ENCODE measurements at regions not wholly inside any gene's neighbourhood (a gene's known extent, or its start where the extent isn't known, plus 50 kb on each side); places are given as distances from the start of the nearest gene placed in this dataset.

DNA sequence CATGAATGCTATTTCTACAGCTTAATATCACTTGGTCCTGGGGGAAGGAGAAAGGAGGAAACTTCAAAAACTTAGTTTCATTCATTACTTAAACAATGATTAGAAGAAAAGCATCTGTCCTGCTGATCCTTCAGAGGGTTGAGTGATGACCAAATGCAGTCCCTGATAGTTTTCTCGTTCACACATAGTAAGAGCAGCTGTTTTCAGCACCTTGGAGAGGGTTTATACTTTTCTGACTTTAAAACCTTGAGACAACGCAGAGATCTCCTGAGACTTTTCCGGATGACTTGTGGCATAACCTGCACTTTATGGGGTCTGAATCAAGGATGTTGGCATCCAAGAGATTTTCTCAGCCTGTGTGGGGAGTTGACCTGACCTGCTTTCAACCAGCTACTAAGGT lies 94.0 kb upstream of the KCND3 start:
- ChIA-PET POLR2A (no interaction called here), CTCF (interaction anchor here (0.6 kb wide), 1 partner anchor 643 kb away, joined by 3 read pairs; no protein-coding TSS in a partner anchor)
- Histone ChIP-seq H3K27ac (ENCODE audit: extremely low read depth, low read depth, low read length) (no peak overlapping the region), H3K4me1 (ENCODE audit: control insufficient read depth, insufficient read depth, low read length) (no peaks in the 10 kb centered on the region), H3K4me3 (ENCODE audit: low read depth, low read length) (no peak overlapping the region), H3K9me3 (ENCODE audit: control insufficient read depth, insufficient read depth, low read depth, low read length) (no peaks in the 10 kb centered on the region), H3K36me3 (ENCODE audit: control insufficient read depth in 2 of 2, insufficient read depth in 1 of 2, low read length in 2 of 2) (no peaks in the 10 kb centered on the region)
- no peak for TF ChIP-seq ZNF473 (tag by site-specific recombination; IDR thresholded peaks at IDR 0.05)
- TF ChIP-seq, protein P1, sequence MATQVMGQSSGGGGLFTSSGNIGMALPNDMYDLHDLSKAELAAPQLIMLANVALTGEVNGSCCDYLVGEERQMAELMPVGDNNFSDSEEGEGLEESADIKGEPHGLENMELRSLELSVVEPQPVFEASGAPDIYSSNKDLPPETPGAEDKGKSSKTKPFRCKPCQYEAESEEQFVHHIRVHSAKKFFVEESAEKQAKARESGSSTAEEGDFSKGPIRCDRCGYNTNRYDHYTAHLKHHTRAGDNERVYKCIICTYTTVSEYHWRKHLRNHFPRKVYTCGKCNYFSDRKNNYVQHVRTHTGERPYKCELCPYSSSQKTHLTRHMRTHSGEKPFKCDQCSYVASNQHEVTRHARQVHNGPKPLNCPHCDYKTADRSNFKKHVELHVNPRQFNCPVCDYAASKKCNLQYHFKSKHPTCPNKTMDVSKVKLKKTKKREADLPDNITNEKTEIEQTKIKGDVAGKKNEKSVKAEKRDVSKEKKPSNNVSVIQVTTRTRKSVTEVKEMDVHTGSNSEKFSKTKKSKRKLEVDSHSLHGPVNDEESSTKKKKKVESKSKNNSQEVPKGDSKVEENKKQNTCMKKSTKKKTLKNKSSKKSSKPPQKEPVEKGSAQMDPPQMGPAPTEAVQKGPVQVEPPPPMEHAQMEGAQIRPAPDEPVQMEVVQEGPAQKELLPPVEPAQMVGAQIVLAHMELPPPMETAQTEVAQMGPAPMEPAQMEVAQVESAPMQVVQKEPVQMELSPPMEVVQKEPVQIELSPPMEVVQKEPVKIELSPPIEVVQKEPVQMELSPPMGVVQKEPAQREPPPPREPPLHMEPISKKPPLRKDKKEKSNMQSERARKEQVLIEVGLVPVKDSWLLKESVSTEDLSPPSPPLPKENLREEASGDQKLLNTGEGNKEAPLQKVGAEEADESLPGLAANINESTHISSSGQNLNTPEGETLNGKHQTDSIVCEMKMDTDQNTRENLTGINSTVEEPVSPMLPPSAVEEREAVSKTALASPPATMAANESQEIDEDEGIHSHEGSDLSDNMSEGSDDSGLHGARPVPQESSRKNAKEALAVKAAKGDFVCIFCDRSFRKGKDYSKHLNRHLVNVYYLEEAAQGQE (tag by site-specific recombination; IDR thresholded peaks at IDR 0.05), result peak; percentile 88

DNA sequence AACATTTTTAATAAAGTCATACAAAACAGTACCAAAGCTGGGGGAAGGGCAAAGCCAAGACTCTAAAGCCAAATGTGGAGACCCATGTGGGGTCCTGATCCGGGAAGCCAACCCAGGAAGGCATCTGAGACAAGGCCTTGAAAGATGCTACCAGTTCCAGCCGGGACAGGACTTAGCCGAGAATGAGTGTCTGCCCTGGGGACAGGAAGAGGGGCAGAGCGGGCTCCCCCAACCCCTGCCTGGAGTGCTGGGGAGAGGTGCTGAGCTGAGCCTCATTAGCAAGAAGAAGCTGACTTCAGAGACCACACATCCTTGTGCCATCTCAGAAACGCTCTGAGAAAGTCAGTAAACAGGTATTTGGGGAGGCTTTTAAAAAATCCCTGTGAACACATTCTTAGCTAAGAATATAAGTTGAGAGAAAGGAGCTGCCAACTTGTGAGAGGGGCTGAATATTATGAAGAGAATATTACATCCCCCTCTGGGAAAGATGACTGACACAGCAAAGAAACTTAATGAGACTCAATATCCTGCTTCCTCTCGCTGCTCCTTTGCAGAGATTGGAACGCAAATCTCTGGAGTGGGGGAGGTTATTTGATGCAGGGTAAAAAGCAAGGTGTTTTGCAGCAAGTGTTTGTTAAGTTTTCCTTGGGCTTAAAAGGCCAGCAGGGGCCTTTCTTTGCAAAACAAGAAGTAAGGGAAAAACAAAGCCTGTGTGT lies 103.3 kb upstream of the KCND3 start:
- CTCF ChIA-PET, result no interaction called here
- POLR2A ChIA-PET, result no interaction called here
- Histone ChIP-seq H3K4me1 (ENCODE audit: control insufficient read depth, insufficient read depth, low read length) (no peaks in the 10 kb centered on the region), H3K9me3 (ENCODE audit: control insufficient read depth, insufficient read depth, low read depth, low read length) (no peaks in the 10 kb centered on the region), H3K4me3 (ENCODE audit: low read depth, low read length) (no peak overlapping the region), H3K27ac (ENCODE audit: extremely low read depth, low read depth, low read length) (no peak overlapping the region), H3K36me3 (ENCODE audit: control insufficient read depth in 2 of 2, insufficient read depth in 1 of 2, low read length in 2 of 2) (no peaks in the 10 kb centered on the region)
- TF ChIP-seq ZNF596 (tag by site-specific recombination; IDR thresholded peaks at IDR 0.05) (no peak), ZNF239 (tag by site-specific recombination; IDR thresholded peaks at IDR 0.05) (no peak), ZNF404 (tag by site-specific recombination; IDR thresholded peaks at IDR 0.05) (no peak), ZNF626 (tag by site-specific recombination; IDR thresholded peaks at IDR 0.05) (no peak), GLI2 (tag by site-specific recombination; IDR thresholded peaks at IDR 0.05; ENCODE audit: borderline replicate concordance, low read depth) (no peak), ZBTB48 (tag by site-specific recombination; IDR thresholded peaks at IDR 0.05) (no peak), ZNF785 (tag by site-specific recombination; IDR thresholded peaks at IDR 0.05) (no peak), MYNN (tag by site-specific recombination; IDR thresholded peaks at IDR 0.05; ENCODE audit: borderline replicate concordance) (no peak), FEZF1 (tag by site-specific recombination; IDR thresholded peaks at IDR 0.05) (no peak), SALL2 (tag by site-specific recombination; IDR thresholded peaks at IDR 0.05; ENCODE audit: borderline replicate concordance) (no peak), ZNF221 (tag by site-specific recombination; IDR thresholded peaks at IDR 0.05; ENCODE audit: borderline replicate concordance) (no peak), ZNF792 (tag by site-specific recombination; IDR thresholded peaks at IDR 0.05) (no peak)
- TF ChIP-seq, protein P2, sequence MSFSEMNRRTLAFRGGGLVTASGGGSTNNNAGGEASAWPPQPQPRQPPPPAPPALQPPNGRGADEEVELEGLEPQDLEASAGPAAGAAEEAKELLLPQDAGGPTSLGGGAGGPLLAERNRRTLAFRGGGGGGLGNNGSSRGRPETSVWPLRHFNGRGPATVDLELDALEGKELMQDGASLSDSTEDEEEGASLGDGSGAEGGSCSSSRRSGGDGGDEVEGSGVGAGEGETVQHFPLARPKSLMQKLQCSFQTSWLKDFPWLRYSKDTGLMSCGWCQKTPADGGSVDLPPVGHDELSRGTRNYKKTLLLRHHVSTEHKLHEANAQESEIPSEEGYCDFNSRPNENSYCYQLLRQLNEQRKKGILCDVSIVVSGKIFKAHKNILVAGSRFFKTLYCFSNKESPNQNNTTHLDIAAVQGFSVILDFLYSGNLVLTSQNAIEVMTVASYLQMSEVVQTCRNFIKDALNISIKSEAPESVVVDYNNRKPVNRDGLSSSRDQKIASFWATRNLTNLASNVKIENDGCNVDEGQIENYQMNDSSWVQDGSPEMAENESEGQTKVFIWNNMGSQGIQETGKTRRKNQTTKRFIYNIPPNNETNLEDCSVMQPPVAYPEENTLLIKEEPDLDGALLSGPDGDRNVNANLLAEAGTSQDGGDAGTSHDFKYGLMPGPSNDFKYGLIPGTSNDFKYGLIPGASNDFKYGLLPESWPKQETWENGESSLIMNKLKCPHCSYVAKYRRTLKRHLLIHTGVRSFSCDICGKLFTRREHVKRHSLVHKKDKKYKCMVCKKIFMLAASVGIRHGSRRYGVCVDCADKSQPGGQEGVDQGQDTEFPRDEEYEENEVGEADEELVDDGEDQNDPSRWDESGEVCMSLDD (tag by site-specific recombination; IDR thresholded peaks at IDR 0.05), result no peak
- TF ChIP-seq, protein P3, sequence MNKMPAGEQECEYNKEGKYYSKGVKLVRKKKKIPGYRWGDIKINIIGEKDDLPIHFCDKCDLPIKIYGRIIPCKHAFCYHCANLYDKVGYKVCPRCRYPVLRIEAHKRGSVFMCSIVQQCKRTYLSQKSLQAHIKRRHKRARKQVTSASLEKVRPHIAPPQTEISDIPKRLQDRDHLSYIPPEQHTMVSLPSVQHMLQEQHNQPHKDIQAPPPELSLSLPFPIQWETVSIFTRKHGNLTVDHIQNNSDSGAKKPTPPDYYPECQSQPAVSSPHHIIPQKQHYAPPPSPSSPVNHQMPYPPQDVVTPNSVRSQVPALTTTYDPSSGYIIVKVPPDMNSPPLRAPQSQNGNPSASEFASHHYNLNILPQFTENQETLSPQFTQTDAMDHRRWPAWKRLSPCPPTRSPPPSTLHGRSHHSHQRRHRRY (tag by site-specific recombination; IDR thresholded peaks at IDR 0.05), result no peak
- TF ChIP-seq, protein P4, sequence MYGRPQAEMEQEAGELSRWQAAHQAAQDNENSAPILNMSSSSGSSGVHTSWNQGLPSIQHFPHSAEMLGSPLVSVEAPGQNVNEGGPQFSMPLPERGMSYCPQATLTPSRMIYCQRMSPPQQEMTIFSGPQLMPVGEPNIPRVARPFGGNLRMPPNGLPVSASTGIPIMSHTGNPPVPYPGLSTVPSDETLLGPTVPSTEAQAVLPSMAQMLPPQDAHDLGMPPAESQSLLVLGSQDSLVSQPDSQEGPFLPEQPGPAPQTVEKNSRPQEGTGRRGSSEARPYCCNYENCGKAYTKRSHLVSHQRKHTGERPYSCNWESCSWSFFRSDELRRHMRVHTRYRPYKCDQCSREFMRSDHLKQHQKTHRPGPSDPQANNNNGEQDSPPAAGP (tag by site-specific recombination; IDR thresholded peaks at IDR 0.05), result no peak

All from HEK293 (cell line).